Neural progenitor cell (in vitro differentiated cells): ENCODE measurements at regions not wholly inside any gene's neighbourhood (a gene's known extent, or its start where the extent isn't known, plus 50 kb on each side); places are given as distances from the start of the nearest gene placed in this dataset.
"Not testable (repeated sequence)": the region's sequence is repeated elsewhere in the genome, so short reads cannot be mapped to it uniquely, and the experiment has no call there.

Source experiments
- CTCF ChIP-seq: fragments of 200-600 bp; sonication (generic); IDR thresholded peaks from 2 replicates; pipeline ENCODE4 v1.5.1; 2017; ENCODE audit warnings: antibody characterized with exemption, mild to moderate bottlenecking
- EZH2 ChIP-seq: fragments of 200-600 bp; sonication (generic); IDR thresholded peaks from 2 replicates; pipeline ENCODE4 v1.6.1; 2017; ENCODE audit warnings: antibody characterized with exemption, mild to moderate bottlenecking, moderate library complexity
- EZH2phosphoT487 ChIP-seq: fragments of 200-600 bp; sonication (generic); IDR thresholded peaks from 2 replicates; pipeline ENCODE4 v1.6.1; 2017; ENCODE audit warnings: antibody characterized with exemption

GRCh38 chr21:6015422-6016057, 4505.8 kb upstream of the TPTE start:
- TF ChIP-seq CTCF, EZH2phosphoT487, EZH2: not testable (repeated sequence)
